ENCODE measurements at regions not wholly inside any gene's neighbourhood (a gene's known extent, or its start where the extent isn't known, plus 50 kb on each side); places are given as distances from the start of the nearest gene placed in this dataset.

- no peak for TF ChIP-seq EZH2 (IDR thresholded peaks at IDR 0.05; ENCODE audit: insufficient read depth, poor library complexity, severe bottlenecking)
- no peak for TF ChIP-seq EZH2phosphoT487 (IDR thresholded peaks at IDR 0.05; ENCODE audit: insufficient read depth, low read depth)
Measured at GRCh38 chr14:98408024-98408555, 863.9 kb downstream of the BCL11B start.

Measured in GM23248 (cell line).